HFFc6 (cell line): ENCODE measurements at regions not wholly inside any gene's neighbourhood (a gene's known extent, or its start where the extent isn't known, plus 50 kb on each side); places are given as distances from the start of the nearest gene placed in this dataset.
"Not testable (repeated sequence)": the region's sequence is repeated elsewhere in the genome, so short reads cannot be mapped to it uniquely, and the experiment has no call there.

ENCODE experiments used
- DNase-seq: peaks from one replicate; pipeline ENCODE4 v3.0.0-alpha.2; 2018
- H3K27ac Mint-ChIP-seq: 2 replicates; pipeline ENCODE4 v1.8.0; 2020; ENCODE audit warnings: mild to moderate bottlenecking, mixed read lengths
- H3K27me3 Mint-ChIP-seq: 2 replicates; pipeline ENCODE4 v1.8.0; 2021; ENCODE audit warnings: mild to moderate bottlenecking, moderate library complexity, mixed read lengths; ENCODE audit not compliant: insufficient read depth
- H3K36me3 Mint-ChIP-seq: 2 replicates; pipeline ENCODE4 v1.8.0; 2021; ENCODE audit warnings: low read depth, mixed read lengths
- H3K4me1 Mint-ChIP-seq: 2 replicates; pipeline ENCODE4 v1.8.0; 2020; ENCODE audit warnings: low read depth, mixed read lengths
- H3K4me3 Mint-ChIP-seq: 2 replicates; pipeline ENCODE4 v1.8.0; 2020; ENCODE audit warnings: mild to moderate bottlenecking, moderate library complexity, mixed read lengths
- H3K9me3 Mint-ChIP-seq: 2 replicates; pipeline ENCODE4 v1.8.0; 2020; ENCODE audit warnings: mild to moderate bottlenecking, mixed read lengths
- CTCF ChIP-seq: fragments of 200-600 bp; sonication (generic); IDR thresholded peaks from 2 replicates; pipeline ENCODE4 v1.5.0; 2021; ENCODE audit warnings: antibody characterized with exemption, mild to moderate bottlenecking

DNA sequence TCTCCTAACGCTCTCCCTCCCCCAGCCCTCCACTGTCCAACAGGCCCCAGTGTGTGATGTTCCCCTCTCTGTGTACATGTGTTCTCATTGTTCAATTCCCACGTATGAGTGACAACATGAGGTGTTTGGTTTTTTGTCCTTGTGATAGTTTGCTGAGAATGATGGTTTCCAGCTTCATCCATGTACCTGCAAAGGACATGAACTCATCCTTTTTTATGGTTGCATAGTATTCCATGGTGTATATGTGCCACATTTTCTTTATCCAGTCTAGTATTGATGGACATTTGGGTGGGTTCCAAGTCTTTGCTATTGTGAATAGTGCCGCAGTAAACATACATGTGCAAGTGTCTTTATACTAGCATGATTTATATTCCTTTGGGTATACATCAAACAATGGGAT is 347.4 kb downstream of the MAGEE1 start:
- not testable (repeated sequence) for H3K27me3 Mint-ChIP-seq, H3K36me3 Mint-ChIP-seq, DNase-seq, H3K4me3 Mint-ChIP-seq, H3K4me1 Mint-ChIP-seq, H3K27ac Mint-ChIP-seq
- peaks cover 21% of the 10 kb centered on the region for H3K9me3 Mint-ChIP-seq

DNA sequence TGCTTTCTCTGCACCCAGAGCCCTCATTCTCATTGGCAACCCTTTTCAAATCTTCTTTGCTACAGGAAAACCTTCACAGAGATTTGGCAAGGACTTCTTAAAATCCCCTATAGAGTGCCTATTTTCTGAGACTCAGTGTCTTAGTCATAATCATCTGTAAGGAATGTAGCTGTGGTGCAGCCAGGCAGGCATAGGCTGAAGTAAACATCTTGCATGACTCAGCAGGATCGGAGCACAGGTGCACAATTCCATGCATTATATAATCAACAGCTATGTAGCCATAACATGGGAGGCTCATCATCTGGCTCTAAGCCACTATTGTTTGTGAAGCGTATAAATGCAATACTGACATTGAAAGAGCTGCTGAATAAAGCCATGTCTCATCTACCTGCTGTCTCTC is 368.8 kb downstream of the MAGEE1 start:
- no peaks in the 10 kb centered on the region; the same call in 1 of the 2 replicates for H3K9me3 Mint-ChIP-seq
- TF ChIP-seq CTCF, result no peak

GRCh38 chrX:76802708-76803107 is 375.2 kb downstream of the MAGEE1 start:
- Mint-ChIP-seq H3K4me1 (no peaks in the 10 kb centered on the region), H3K9me3 (peaks cover 4% of the 10 kb centered on the region; the same call in 1 of the 2 replicates), H3K27ac (no peak overlapping the region), H3K27me3 (no peaks in the 10 kb centered on the region), H3K36me3 (no peaks in the 10 kb centered on the region), H3K4me3 (no peak overlapping the region)
- DNase-seq, result peak; percentile 0
- no peak for TF ChIP-seq CTCF

More for the DNA sequence above, 368.8 kb downstream of the MAGEE1 start:
- no peak overlapping the region for H3K4me3 Mint-ChIP-seq
- no peak overlapping the region for H3K27ac Mint-ChIP-seq
- H3K4me1 Mint-ChIP-seq, result no peaks in the 10 kb centered on the region
- H3K36me3 Mint-ChIP-seq, result no peaks in the 10 kb centered on the region
- DNase-seq, result no peak
- no peaks in the 10 kb centered on the region for H3K27me3 Mint-ChIP-seq

GRCh38 chrX:76815754-76816153 is 388.2 kb downstream of the MAGEE1 start:
- Mint-ChIP-seq H3K27me3 (no peaks in the 10 kb centered on the region; the same call in 1 of the 2 replicates), H3K4me1 (no peaks in the 10 kb centered on the region), H3K27ac (no peak overlapping the region), H3K9me3 (no peaks in the 10 kb centered on the region), H3K4me3 (no peak overlapping the region), H3K36me3 (no peaks in the 10 kb centered on the region)
- TF ChIP-seq CTCF, result no peak
- DNase-seq, result no peak

DNA sequence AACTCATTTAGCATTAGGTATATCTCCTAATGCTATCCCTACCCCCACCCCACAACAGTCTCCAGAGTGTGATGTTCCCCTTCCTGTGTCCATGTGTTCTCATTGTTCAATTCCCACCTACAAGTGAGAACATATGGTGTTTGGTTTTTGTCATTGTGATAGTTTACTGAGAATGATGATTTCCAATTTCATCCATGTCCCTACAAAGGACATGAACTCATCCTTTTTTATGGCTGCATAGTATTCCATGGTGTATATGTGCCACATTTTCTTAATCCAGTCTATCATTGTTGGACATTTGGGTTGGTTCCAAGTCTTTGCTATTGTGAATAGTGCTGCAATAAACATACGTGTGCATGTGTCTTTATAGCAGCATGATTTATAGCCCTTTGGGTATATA is 389.8 kb downstream of the MAGEE1 start:
- H3K27ac Mint-ChIP-seq, H3K27me3 Mint-ChIP-seq, H3K4me1 Mint-ChIP-seq, H3K9me3 Mint-ChIP-seq, H3K36me3 Mint-ChIP-seq, H3K4me3 Mint-ChIP-seq, DNase-seq: not testable (repeated sequence)

DNA sequence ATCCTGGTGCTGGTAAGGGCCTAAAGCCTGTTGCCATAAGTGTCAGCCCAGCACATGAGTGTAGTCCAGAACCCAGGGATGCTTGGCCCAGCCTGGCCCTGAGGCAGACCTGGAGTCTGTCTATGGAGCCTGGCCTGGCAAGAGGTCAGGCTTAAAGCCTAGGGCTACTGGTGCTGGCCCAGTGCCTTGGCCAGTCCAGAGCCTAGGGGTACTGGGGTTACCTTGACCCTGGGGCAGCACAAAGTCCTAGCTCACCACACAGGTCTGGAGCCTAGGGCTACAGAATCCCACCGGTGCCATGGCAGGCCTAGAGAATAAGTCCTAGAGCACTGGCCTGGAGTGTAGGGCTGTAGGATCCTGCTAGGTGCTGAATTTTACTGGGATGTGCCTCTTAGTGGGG is 393.8 kb downstream of the MAGEE1 start:
- TF ChIP-seq CTCF, result no peak
- H3K36me3 Mint-ChIP-seq, result no peaks in the 10 kb centered on the region
- H3K27ac Mint-ChIP-seq, result no peak overlapping the region
- DNase-seq, result no peak
- no peak overlapping the region for H3K4me3 Mint-ChIP-seq
- H3K4me1 Mint-ChIP-seq, result no peaks in the 10 kb centered on the region
- no peaks in the 10 kb centered on the region for H3K9me3 Mint-ChIP-seq
- H3K27me3 Mint-ChIP-seq, result no peaks in the 10 kb centered on the region; the same call in 1 of the 2 replicates

- Mint-ChIP-seq H3K4me3 (no peak overlapping the region), H3K9me3 (no peaks in the 10 kb centered on the region), H3K27ac (no peak overlapping the region), H3K27me3 (peaks cover 3% of the 10 kb centered on the region; the same call in 1 of the 2 replicates), H3K4me1 (no peaks in the 10 kb centered on the region), H3K36me3 (no peaks in the 10 kb centered on the region)
- TF ChIP-seq CTCF, result no peak
- DNase-seq, result no peak
Measured at GRCh38 chrX:76827672-76828071, 400.2 kb downstream of the MAGEE1 start.

- H3K4me3 Mint-ChIP-seq, H3K27me3 Mint-ChIP-seq, DNase-seq, H3K9me3 Mint-ChIP-seq, H3K4me1 Mint-ChIP-seq, H3K27ac Mint-ChIP-seq, H3K36me3 Mint-ChIP-seq: not testable (repeated sequence)
Measured at GRCh38 chrX:76840902-76841301, 413.4 kb downstream of the MAGEE1 start.
